ENCODE measurements at regions not wholly inside any gene's neighbourhood (a gene's known extent, or its start where the extent isn't known, plus 50 kb on each side); places are given as distances from the start of the nearest gene placed in this dataset.

DNA sequence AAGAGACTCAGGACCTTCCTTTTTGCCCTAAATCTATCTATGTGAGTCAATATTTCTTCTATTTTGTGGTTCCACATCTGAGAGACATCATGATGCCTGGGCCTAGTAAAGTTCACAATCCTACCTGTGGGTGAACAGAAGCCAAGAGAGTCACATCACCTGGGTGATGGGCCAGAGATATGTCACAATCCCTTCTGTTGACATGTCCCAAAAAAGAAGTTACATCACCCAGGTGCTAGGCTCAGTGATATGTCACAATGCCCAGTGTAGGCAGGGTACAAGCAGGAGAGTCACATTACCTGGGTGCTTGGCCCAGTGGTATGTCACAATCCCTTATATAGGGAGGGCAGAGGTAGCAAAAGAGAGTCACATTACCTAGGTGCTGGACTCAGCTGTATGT, 2101.9 kb downstream of the TP53TG3F start:
- Histone ChIP-seq H3K4me1 (ENCODE audit: control insufficient read depth, insufficient read depth, low read length) (no peaks in the 10 kb centered on the region), H3K27ac (ENCODE audit: low read length) (no peak overlapping the region), H3K27me3 (ENCODE audit: control insufficient read depth, insufficient read depth, low read length) (no peaks in the 10 kb centered on the region), H3K9me3 (ENCODE audit: control insufficient read depth, insufficient read depth, low read length) (peaks cover 27% of the 10 kb centered on the region), H3K4me3 (ENCODE audit: low read length) (no peak overlapping the region), H3K36me3 (ENCODE audit: control insufficient read depth, insufficient read depth, low read length) (no peaks in the 10 kb centered on the region)
- TF ChIP-seq, protein P1, sequence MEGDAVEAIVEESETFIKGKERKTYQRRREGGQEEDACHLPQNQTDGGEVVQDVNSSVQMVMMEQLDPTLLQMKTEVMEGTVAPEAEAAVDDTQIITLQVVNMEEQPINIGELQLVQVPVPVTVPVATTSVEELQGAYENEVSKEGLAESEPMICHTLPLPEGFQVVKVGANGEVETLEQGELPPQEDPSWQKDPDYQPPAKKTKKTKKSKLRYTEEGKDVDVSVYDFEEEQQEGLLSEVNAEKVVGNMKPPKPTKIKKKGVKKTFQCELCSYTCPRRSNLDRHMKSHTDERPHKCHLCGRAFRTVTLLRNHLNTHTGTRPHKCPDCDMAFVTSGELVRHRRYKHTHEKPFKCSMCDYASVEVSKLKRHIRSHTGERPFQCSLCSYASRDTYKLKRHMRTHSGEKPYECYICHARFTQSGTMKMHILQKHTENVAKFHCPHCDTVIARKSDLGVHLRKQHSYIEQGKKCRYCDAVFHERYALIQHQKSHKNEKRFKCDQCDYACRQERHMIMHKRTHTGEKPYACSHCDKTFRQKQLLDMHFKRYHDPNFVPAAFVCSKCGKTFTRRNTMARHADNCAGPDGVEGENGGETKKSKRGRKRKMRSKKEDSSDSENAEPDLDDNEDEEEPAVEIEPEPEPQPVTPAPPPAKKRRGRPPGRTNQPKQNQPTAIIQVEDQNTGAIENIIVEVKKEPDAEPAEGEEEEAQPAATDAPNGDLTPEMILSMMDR (IDR thresholded peaks at IDR 0.05): no peak
- no peaks in the 10 kb centered on the region for H3K4me1 Mint-ChIP-seq
- no peak overlapping the region for H3K27ac Mint-ChIP-seq
- no peak for ATAC-seq
- H3K27me3 Mint-ChIP-seq (ENCODE audit: low read depth in 2 of 2): no peaks in the 10 kb centered on the region
- peaks cover 10 to 17% of the 10 kb centered on the region in 2 donors for H3K9me3 Mint-ChIP-seq
- intact Hi-C loops (cut with micrococcal nuclease): no loop called here
- no peaks in the 10 kb centered on the region for H3K36me3 Mint-ChIP-seq
- DNase-seq: no peak
- no peak overlapping the region for H3K4me3 Mint-ChIP-seq

DNA sequence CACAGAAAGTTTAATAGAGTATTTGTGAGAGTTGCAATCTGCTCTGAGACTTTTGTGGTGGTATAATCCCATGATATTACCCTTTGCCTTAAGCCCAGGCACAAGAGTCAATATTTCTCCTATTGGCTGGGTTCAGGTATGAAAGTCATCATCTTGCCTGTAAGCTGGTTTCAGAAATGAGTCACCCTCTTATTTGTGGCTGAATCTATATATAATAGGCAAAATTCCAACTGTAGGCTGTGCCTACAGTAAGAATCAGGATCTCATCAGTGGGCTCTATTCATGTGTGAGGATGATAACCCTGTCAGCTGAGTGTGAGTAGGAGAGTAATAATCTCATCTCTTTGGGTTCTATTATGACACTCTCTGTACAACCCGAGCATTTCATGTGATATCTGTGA, 2103.1 kb downstream of the TP53TG3F start:
- no peak overlapping the region for H3K27ac Mint-ChIP-seq
- H3K36me3 Mint-ChIP-seq: no peaks in the 10 kb centered on the region
- no peaks in the 10 kb centered on the region for H3K27me3 Mint-ChIP-seq (ENCODE audit: low read depth in 2 of 2)
- Histone ChIP-seq H3K9me3 (ENCODE audit: control insufficient read depth, insufficient read depth, low read length) (peaks cover 27% of the 10 kb centered on the region), H3K36me3 (ENCODE audit: control insufficient read depth, insufficient read depth, low read length) (no peaks in the 10 kb centered on the region), H3K27me3 (ENCODE audit: control insufficient read depth, insufficient read depth, low read length) (no peaks in the 10 kb centered on the region), H3K4me1 (ENCODE audit: control insufficient read depth, insufficient read depth, low read length) (no peaks in the 10 kb centered on the region), H3K4me3 (ENCODE audit: low read length) (no peak overlapping the region), H3K27ac (ENCODE audit: low read length) (no peak overlapping the region)
- ATAC-seq (no peak), DNase-seq (no peak)
- TF ChIP-seq, protein P1 (IDR thresholded peaks at IDR 0.05): no peak
- peaks cover 10 to 17% of the 10 kb centered on the region in 2 donors for H3K9me3 Mint-ChIP-seq
- WGBS (ENCODE audit: insufficient coverage): 50% methylated on average over 1 of the region's 1 CpG
- no peaks in the 10 kb centered on the region for H3K4me1 Mint-ChIP-seq
- intact Hi-C loops (cut with micrococcal nuclease): no loop called here
- no peak overlapping the region for H3K4me3 Mint-ChIP-seq

DNA sequence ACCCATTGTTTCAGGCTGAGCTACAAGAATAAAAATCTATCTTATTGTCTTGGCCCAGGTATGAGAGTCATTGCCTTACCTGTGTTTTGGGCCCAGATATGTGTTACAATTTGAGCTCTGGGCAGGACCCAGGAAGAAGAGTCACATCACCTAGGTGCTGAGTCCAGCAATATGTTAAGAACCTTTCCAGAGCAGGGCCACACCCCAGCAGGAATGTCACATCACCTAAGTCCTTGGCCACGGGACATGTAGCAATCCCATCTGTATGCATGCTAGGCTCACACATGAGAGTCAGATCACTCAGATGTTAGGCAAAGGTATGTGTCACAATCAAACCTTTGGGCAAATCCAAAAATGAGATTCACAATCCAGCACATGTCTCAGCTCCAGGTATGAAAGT, 2103.5 kb downstream of the TP53TG3F start:
- intact Hi-C loops (cut with micrococcal nuclease): no loop called here

GRCh38 chr16:35564148-35564547, 2104.7 kb downstream of the TP53TG3F start:
- H3K4me3 ChIP-seq (ENCODE audit: low read length): no peak overlapping the region
- H3K36me3 ChIP-seq (ENCODE audit: control insufficient read depth, insufficient read depth, low read length): no peaks in the 10 kb centered on the region
- TF ChIP-seq, protein P1 (IDR thresholded peaks at IDR 0.05): no peak
- H3K27me3 Mint-ChIP-seq (ENCODE audit: low read depth in 2 of 2): no peaks in the 10 kb centered on the region
- intact Hi-C loops (cut with micrococcal nuclease): no loop called here
- H3K27ac ChIP-seq (ENCODE audit: low read length): no peak overlapping the region
- H3K27ac Mint-ChIP-seq: no peak overlapping the region
- peaks cover 5% of the 10 kb centered on the region for H3K36me3 Mint-ChIP-seq
- no peaks in the 10 kb centered on the region for H3K4me1 ChIP-seq (ENCODE audit: control insufficient read depth, insufficient read depth, low read length)
- H3K4me1 Mint-ChIP-seq: no peaks in the 10 kb centered on the region
- no peaks in the 10 kb centered on the region for H3K27me3 ChIP-seq (ENCODE audit: control insufficient read depth, insufficient read depth, low read length)
- H3K9me3 ChIP-seq (ENCODE audit: control insufficient read depth, insufficient read depth, low read length): peaks cover 19% of the 10 kb centered on the region
- 94% methylated on average over 3 of the region's 3 CpGs for WGBS (ENCODE audit: insufficient coverage)
- no peak overlapping the region for H3K4me3 Mint-ChIP-seq
- ATAC-seq (no peak), DNase-seq (no peak)
- peaks cover 14 to 20% of the 10 kb centered on the region in 2 donors for H3K9me3 Mint-ChIP-seq

More for the DNA sequence above, 2103.5 kb downstream of the TP53TG3F start:
- no peak for DNase-seq
- ATAC-seq: no peak
- Mint-ChIP-seq H3K9me3 (peaks cover 14 to 21% of the 10 kb centered on the region in 2 donors), H3K27ac (no peak overlapping the region), H3K4me1 (no peaks in the 10 kb centered on the region), H3K4me3 (no peak overlapping the region), H3K27me3 (ENCODE audit: low read depth in 2 of 2) (no peaks in the 10 kb centered on the region), H3K36me3 (peaks cover 3% of the 10 kb centered on the region)
- TF ChIP-seq, protein P1 (IDR thresholded peaks at IDR 0.05): no peak
- WGBS (ENCODE audit: insufficient coverage): 48% methylated on average over 1 of the region's 1 CpG
- Histone ChIP-seq H3K27ac (ENCODE audit: low read length) (no peak overlapping the region), H3K36me3 (ENCODE audit: control insufficient read depth, insufficient read depth, low read length) (no peaks in the 10 kb centered on the region), H3K27me3 (ENCODE audit: control insufficient read depth, insufficient read depth, low read length) (no peaks in the 10 kb centered on the region), H3K4me1 (ENCODE audit: control insufficient read depth, insufficient read depth, low read length) (no peaks in the 10 kb centered on the region), H3K9me3 (ENCODE audit: control insufficient read depth, insufficient read depth, low read length) (peaks cover 23% of the 10 kb centered on the region), H3K4me3 (ENCODE audit: low read length) (no peak overlapping the region)

Data from natural killer cell (primary cell).